ENCODE measurements at regions not wholly inside any gene's neighbourhood (a gene's known extent, or its start where the extent isn't known, plus 50 kb on each side); places are given as distances from the start of the nearest gene placed in this dataset.

DNA sequence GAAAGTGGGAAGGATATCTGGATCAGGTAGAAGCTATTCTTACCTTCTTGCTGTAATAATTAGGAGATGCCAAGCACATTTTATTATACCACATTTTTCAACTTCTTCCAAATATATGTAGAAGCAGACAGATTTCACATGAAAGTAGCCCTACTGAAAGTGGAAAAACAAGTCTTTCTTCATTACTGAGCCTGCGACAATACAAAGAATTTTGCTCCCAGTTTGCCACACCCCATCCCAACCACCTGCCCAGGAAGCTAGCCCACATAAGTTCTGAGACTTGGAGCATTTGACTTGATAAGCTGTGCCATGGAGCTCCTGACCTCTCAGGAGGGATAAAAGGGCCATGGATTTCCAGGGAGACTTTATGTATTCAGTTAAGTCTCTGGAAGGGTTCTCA lies 249.1 kb upstream of the ADCY2 start:
- no peak for TF ChIP-seq TAF1 (IDR thresholded peaks at IDR 0.05; ENCODE audit: borderline replicate concordance, insufficient read depth, low read length)
- TF ChIP-seq, protein P1, sequence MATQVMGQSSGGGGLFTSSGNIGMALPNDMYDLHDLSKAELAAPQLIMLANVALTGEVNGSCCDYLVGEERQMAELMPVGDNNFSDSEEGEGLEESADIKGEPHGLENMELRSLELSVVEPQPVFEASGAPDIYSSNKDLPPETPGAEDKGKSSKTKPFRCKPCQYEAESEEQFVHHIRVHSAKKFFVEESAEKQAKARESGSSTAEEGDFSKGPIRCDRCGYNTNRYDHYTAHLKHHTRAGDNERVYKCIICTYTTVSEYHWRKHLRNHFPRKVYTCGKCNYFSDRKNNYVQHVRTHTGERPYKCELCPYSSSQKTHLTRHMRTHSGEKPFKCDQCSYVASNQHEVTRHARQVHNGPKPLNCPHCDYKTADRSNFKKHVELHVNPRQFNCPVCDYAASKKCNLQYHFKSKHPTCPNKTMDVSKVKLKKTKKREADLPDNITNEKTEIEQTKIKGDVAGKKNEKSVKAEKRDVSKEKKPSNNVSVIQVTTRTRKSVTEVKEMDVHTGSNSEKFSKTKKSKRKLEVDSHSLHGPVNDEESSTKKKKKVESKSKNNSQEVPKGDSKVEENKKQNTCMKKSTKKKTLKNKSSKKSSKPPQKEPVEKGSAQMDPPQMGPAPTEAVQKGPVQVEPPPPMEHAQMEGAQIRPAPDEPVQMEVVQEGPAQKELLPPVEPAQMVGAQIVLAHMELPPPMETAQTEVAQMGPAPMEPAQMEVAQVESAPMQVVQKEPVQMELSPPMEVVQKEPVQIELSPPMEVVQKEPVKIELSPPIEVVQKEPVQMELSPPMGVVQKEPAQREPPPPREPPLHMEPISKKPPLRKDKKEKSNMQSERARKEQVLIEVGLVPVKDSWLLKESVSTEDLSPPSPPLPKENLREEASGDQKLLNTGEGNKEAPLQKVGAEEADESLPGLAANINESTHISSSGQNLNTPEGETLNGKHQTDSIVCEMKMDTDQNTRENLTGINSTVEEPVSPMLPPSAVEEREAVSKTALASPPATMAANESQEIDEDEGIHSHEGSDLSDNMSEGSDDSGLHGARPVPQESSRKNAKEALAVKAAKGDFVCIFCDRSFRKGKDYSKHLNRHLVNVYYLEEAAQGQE (IDR thresholded peaks at IDR 0.05; ENCODE audit: insufficient read depth in 1 of 2, low read depth in 2 of 2, low read length in 2 of 2) = no peak
